Esophagus muscularis mucosa (tissue), 4 donors: ENCODE measurements at regions not wholly inside any gene's neighbourhood (a gene's known extent, or its start where the extent isn't known, plus 50 kb on each side); places are given as distances from the start of the nearest gene placed in this dataset.

Experiments used
- DNase-seq: peaks from one replicate; pipeline ENCODE4 v3.0.0-alpha.2; 2017; ENCODE audit errors: extremely low spot score
- H3K27ac ChIP-seq, 4 donors: fragments of 200-600 bp; sonication (generic); replicated peaks in 1 of 4; 1 replicate in 3 of 4; 2 replicates in 1 of 4; pipeline ENCODE4 v1.5.1; 2016 to 2019; ENCODE audit warnings: mild to moderate bottlenecking in 1 of 4
- H3K27me3 ChIP-seq, 4 donors: fragments of 200-600 bp; sonication (generic); one replicate each; pipeline versions ENCODE4 v1.5.1 to v1.6.0; 2016 to 2019
- H3K36me3 ChIP-seq, 4 donors: fragments of 200-600 bp; sonication (generic); one replicate each; pipeline ENCODE4 v1.5.1; 2016 to 2019
- H3K4me1 ChIP-seq, 4 donors: fragments of 200-600 bp; sonication (generic); one replicate each; pipeline ENCODE4 v1.5.1; 2016 to 2019
- H3K4me3 ChIP-seq, 4 donors: fragments of 200-600 bp; sonication (generic); 1 replicate in 2 of 4; 2 replicates in 2 of 4; pipeline ENCODE4 v1.5.1; 2016 to 2019; ENCODE audit warnings: mild to moderate bottlenecking in 4 of 4, moderate library complexity in 1 of 4
- H3K9me3 ChIP-seq, 4 donors: fragments of 200-600 bp; sonication (generic); 1 replicate in 3 of 4; 2 replicates in 1 of 4; pipeline ENCODE4 v1.5.1; 2016 to 2019
- EP300 ChIP-seq: sonication (generic); formaldehyde crosslinking; IDR thresholded peaks from one replicate; pipeline ENCODE4 v1.6.1; 2017; ENCODE audit warnings: antibody characterized with exemption
- POLR2A ChIP-seq: fragments of 450-650 bp; IDR thresholded peaks from one replicate; pipeline ENCODE4 v1.6.1; 2017; ENCODE audit warnings: antibody characterized with exemption, moderate library complexity, mild to moderate bottlenecking, low read depth
- POLR2AphosphoS5 ChIP-seq, 2 donors: sonication (generic); formaldehyde crosslinking; IDR thresholded peaks; one replicate each; pipeline ENCODE4 v1.6.1; 2017; ENCODE audit warnings: antibody characterized with exemption in 2 of 2
- WGBS: methylation state at CpG from one replicate; pipeline ENCODE4 v1.1.5; 2018; 5-methylcytosine and 5-hydroxymethylcytosine counted together
- intact Hi-C: fragments of 100-400 bp; cut with DNase I; formaldehyde crosslinking; loops from one replicate; pipeline ENCODE4 v1.15.1; 2023
- TF ChIP-seq, protein P1 (sequence below), 3 experiments: fragments of 200-600 bp in 2 of 3; fragments of 450-650 bp in 1 of 3; sonication (generic) in 2 of 3; IDR thresholded peaks; one replicate each; pipeline ENCODE4 v1.5.1; 2017 to 2019; ENCODE audit warnings: antibody characterized with exemption in 3 of 3, mild to moderate bottlenecking in 2 of 3, moderate library complexity in 1 of 3

DNA sequence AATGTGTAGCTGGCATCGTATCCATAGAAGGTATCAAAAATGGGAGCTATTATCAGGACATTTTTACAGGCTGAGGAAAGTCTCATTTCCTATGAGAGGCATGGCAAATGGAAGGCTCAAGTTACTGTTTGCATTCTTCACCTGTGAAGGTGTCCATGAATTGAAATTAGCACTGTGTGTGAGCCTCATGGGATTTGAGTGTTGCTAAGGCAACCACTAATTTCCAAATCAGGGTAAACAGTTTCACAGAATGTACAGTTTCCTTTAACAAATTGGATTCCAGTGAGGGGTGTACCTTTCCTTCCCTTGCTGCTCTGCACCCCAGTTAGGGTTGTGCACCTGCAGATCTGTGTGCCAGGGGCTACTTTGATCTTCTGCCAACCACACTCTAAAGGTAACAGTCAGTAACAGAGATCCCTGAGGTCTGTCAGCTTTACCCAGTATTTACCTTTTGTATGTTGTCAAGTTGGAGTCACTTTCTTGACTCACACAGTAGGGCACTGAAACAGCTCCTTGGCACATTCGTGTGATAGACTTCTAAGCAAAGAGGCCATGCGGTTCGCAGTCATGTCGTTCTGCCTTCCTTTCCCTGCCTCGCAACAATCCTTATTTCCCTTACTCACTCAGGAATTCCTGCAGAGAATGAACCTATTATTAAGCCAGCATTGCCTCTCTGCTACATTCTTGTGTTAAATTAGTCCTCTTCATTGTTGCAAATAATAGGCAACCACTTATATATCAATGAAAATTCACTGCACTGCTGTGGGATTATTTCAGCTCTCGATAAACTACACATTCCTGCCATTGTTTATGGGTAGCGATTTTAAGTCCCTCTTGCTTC is 129.8 kb upstream of the GBE1 start:
- Histone ChIP-seq H3K27ac (no peak overlapping the region), H3K9me3 (no peaks in the 10 kb centered on the region), H3K4me1 (peaks cover 0 to 11% (median 2%) of the 10 kb centered on the region in 4 donors), H3K27me3 (no peaks in the 10 kb centered on the region), H3K4me3 (no peak overlapping the region), H3K36me3 (no peaks in the 10 kb centered on the region)
- 85% methylated on average over 8 of the region's 8 CpGs for WGBS
- TF ChIP-seq POLR2AphosphoS5 (IDR thresholded peaks at IDR 0.05) (no peak), POLR2A (no peak), EP300 (no peak)
- TF ChIP-seq, protein P1, sequence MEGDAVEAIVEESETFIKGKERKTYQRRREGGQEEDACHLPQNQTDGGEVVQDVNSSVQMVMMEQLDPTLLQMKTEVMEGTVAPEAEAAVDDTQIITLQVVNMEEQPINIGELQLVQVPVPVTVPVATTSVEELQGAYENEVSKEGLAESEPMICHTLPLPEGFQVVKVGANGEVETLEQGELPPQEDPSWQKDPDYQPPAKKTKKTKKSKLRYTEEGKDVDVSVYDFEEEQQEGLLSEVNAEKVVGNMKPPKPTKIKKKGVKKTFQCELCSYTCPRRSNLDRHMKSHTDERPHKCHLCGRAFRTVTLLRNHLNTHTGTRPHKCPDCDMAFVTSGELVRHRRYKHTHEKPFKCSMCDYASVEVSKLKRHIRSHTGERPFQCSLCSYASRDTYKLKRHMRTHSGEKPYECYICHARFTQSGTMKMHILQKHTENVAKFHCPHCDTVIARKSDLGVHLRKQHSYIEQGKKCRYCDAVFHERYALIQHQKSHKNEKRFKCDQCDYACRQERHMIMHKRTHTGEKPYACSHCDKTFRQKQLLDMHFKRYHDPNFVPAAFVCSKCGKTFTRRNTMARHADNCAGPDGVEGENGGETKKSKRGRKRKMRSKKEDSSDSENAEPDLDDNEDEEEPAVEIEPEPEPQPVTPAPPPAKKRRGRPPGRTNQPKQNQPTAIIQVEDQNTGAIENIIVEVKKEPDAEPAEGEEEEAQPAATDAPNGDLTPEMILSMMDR (IDR thresholded peaks at IDR 0.05), result no peak
- no peak for DNase-seq
- intact Hi-C loops, result no loop called here

DNA sequence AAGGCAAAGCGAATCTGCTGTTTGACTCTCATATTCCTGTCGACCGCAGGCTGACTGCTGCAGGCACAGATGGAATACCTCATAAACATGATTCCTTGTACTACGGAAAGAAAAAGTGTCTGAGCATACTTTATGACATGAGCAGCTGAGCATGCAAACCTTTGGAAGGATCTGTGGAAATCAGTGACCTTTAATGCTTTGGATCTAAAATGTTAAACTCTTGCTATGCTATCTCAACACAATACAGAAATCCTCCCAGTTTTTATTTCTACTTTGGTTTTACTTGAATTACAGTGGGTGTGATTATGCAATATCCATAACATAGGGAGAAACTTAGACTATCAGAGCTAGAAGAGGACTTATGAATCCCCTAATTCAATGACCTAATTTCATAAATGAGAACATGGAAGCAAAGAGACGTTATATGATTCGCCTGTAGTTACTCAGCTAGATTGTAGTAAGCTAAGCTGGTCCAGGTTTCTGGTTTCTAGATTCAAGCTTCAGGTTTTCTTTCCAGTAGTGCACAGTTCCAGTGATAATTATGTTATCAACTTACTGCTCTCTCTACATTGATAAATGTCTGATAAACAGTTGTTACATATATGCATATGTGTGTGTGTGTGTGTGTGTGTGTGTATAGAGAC is 127.6 kb upstream of the GBE1 start:
- H3K9me3 ChIP-seq, result no peaks in the 10 kb centered on the region
- H3K27ac ChIP-seq, result no peak overlapping the region
- H3K4me3 ChIP-seq, result no peak overlapping the region
- H3K36me3 ChIP-seq, result no peaks in the 10 kb centered on the region
- peaks cover 0 to 11% (median 2%) of the 10 kb centered on the region in 4 donors for H3K4me1 ChIP-seq
- WGBS, result 43% methylated on average over 6 of the region's 6 CpGs
- no peak for DNase-seq
- intact Hi-C loops, result no loop called here
- TF ChIP-seq EP300, result no peak
- no peaks in the 10 kb centered on the region for H3K27me3 ChIP-seq

DNA sequence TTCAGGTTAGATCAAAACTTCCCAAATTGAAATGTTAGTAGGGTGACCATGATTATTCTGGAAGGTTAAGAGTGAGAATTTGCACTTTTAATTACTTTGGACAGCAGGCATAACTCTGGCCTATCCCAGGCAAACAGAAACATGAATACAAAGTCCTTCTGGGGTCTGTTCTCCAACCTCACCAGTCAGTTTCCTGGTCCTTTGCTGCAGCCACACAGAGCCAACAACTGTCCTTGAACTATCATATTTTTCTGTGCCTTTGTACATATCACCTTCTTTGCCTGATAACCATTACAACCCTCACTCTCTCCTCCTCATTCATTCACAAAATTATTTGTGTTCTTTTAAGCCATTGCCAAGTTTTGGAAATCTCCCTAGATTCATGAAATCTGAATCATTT is 126.0 kb upstream of the GBE1 start:
- Histone ChIP-seq H3K4me1 (peaks cover 0 to 11% (median 2%) of the 10 kb centered on the region in 4 donors), H3K4me3 (no peak overlapping the region), H3K27me3 (no peaks in the 10 kb centered on the region), H3K9me3 (no peaks in the 10 kb centered on the region), H3K27ac (no peak overlapping the region), H3K36me3 (no peaks in the 10 kb centered on the region)
- no peak for DNase-seq
- intact Hi-C loops, result no loop called here
- TF ChIP-seq, protein P1 (IDR thresholded peaks at IDR 0.05), result no peak
- TF ChIP-seq POLR2A (no peak), EP300 (no peak), POLR2AphosphoS5 (IDR thresholded peaks at IDR 0.05) (no peak)

DNA sequence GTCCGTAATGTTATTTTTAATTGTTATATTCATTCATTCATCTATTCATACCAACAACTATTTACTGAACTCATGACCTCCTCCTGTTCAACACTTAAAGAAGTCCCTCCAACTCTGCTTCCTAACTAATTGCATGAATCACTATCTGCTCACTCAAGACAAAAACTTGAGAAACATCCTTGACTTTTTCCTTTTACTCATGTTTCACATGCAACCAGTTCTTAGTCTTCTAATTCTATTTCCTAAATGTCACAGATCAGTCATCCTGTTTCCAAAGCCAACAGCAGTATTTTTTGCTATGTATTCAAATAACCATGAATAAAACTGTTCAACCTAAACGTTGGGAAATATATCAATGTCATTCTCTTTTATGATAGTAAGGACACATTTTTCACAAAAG is 124.6 kb upstream of the GBE1 start:
- Histone ChIP-seq H3K4me1 (peaks cover 0 to 11% (median 2%) of the 10 kb centered on the region in 4 donors), H3K27me3 (no peaks in the 10 kb centered on the region), H3K9me3 (no peaks in the 10 kb centered on the region), H3K36me3 (no peaks in the 10 kb centered on the region), H3K27ac (no peak overlapping the region), H3K4me3 (no peak overlapping the region)
- WGBS, result 60% methylated on average over 2 of the region's 2 CpGs
- TF ChIP-seq POLR2A, result no peak
- TF ChIP-seq EP300, result no peak
- TF ChIP-seq, protein P1 (IDR thresholded peaks at IDR 0.05), result no peak
- TF ChIP-seq POLR2AphosphoS5 (IDR thresholded peaks at IDR 0.05), result no peak
- no peak for DNase-seq
- intact Hi-C loops, result no loop called here

DNA sequence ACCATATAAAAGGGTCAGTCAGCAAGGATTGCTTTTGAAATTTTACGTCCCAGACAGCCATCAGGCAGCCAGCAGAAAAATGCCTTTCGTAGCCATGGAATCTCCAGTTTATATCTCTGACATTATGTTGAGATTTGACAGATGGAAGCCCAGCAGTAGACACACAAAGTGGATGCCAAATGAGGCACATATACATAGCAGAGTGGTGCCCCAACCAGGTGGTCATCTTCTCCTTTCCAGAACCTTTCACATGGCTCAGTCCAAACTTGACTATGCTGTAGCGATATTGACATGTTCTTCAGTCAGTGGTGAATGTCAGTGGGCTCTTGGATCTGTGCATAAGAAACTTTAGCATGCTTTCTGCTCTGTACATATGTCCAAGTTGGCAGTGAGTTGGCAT is 123.3 kb upstream of the GBE1 start:
- Histone ChIP-seq H3K27ac (no peak overlapping the region), H3K9me3 (no peaks in the 10 kb centered on the region), H3K4me3 (no peak overlapping the region), H3K27me3 (no peaks in the 10 kb centered on the region), H3K4me1 (peaks cover 0 to 11% (median 2%) of the 10 kb centered on the region in 4 donors), H3K36me3 (no peaks in the 10 kb centered on the region)
- TF ChIP-seq POLR2A (no peak), EP300 (no peak), POLR2AphosphoS5 (IDR thresholded peaks at IDR 0.05) (no peak)
- TF ChIP-seq, protein P1 (IDR thresholded peaks at IDR 0.05), result no peak
- 72% methylated on average over 3 of the region's 3 CpGs for WGBS
- no peak for DNase-seq
- intact Hi-C loops, result no loop called here
